DMS79 treated with DMSO at 0.1 percent for 48 hours (cell line): ENCODE measurements at regions not wholly inside any gene's neighbourhood (a gene's known extent, or its start where the extent isn't known, plus 50 kb on each side); places are given as distances from the start of the nearest gene placed in this dataset.
"Not testable (repeated sequence)": the region's sequence is repeated elsewhere in the genome, so short reads cannot be mapped to it uniquely, and the experiment has no call there.

Experiments used
- DNase-seq: peaks from one replicate; lab custom pipeline; 2025; lab: John Stamatoyannopoulos, UW

DNA sequence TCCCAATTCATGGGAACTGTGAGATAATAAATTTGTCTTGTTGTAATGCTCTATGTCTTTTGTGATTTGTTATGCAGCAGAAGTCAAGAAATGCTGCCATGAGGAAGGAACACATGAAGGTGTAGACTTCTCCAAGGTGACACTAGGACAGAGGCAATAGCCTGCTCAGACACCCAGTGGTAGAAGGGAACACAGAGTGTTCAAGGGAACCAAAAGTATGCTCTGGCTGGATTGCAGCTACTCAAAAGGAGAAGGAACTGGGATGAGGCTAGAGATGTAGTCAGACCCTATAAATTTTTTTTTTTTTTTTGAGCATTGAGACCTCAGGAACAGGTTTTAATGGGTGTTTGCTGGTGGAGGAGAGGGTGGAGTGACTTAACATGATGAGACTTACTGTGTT lies 232.5 kb downstream of the PARP8 start:
- no peak for DNase-seq

DNA sequence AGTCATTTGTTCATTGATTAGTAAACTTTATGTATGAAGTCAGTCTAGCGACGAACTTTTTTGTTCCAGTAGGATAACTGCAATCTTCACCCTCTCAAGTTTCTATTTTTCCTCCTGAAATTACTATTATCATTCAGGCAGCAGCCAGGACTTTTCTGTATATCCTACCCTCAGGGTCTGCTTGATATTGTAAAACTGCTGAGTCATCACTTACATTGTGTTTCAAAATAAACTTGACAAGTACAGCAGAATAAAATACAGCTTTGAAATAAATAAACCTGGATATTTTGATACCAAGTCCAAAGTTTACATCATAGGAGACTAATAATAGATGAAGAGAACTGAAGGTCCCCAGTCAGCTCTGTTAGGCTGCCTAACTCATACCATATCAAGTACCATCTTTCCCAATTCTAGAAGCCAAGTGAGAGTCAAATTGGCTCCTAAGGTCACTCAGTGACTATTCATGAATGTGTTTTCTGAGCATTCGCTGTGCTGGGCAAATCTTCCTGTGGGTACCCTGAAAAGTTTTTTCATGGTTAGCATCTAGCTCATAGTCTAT lies 234.6 kb downstream of the PARP8 start:
- DNase-seq = no peak

DNA sequence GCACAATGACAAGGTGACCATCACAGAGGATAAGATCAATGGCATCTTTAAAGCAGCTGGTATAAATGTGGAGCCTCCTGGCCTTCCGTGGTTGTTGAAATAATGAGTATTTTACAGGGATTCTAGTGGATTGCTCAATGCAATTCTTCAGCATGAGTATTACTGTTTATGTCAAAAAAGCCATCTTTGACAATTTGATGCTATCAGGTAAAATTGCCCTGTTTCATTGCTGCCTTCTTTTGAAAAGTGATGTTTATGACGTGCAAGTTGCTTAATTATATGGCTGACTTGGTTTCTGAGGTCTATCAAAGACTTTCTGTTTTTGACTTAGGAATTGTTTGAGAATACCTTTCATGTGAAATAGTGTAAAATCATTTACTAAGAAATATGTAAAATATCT lies 237.2 kb downstream of the PARP8 start:
- DNase-seq = no peak

DNA sequence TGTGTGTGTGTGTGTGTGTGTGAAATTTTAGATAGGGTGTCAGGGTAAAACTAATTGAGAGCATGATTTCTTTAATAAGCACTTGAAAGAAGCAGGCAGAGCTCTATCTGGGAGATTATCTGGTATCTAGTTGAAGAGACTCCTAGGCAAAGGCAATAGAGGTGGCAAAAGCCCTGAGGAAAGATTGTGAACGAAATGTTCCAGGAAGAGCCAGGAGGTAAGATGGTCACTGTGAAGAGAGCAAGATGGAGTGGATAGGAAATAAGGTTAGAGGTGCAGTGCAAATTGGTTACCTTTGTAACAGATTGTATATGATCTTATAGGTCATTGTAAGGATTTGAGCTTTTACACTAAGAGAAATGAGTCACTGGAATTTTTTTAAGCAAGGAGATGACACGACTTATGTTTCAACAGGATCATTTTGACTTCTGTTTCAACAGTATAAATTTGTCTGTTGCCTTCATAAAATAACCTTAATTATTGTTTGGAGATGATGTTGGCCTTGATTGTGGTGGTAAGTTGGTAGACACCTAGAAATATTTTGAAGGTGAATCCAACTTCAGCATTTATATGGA lies 239.6 kb downstream of the PARP8 start:
- DNase-seq = no peak

DNA sequence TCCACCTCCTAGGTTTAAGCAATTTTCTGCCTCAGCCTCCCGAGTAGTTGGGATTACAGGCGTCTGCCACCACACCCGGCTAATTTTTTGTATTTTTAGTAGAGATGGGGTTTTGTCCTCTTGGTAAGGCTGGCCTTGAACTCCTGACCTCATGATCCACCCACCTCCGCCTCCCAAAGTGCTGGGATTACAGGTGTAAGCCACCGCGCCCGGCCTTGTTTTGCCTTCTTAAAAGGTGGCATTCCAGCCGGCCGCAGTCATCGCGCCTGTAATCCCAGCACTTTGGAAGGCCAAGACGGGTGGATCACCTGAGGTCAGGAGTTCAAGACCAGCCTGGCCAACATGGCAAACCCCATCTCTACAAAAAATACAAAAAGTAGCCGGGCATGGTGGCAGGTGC lies 253.7 kb downstream of the PARP8 start:
- not testable (repeated sequence) for DNase-seq

DNA sequence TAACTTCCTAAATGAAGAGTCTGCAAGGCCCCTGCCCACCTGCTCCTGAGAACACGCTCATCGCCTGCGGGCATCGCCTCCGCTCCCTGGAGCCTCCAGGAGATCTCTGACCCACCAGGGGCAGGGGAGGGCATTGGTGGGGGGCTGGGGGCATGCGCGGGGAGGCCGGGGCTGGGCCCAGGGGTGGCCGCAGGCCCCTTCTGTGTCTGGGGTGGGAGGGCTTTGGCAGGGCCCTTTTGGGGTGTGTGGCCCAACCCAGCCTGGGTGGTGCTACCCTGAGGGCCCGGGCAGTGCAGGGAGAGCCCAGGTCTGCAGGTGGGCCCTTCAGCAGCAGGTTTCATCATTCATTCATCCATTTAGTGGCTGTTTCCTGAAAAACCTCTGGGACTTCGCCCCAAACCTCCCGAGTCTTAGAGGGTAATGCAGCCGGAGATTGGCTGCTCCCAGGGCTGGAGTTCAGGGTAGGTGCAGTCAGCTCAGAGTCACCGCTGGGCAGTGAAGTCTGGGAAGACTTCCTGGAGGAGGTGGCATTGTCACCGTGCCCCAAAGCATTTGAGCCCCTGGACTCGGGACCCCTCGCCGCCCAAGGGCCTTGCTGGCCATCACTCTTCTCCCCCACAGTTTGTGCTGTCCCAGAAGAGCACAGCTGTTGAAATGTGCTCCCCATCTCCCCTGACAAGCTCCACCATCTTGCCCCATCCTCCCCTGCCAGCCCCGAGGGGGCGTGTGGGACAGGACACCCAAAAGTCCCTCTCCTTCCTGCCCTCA lies 255.1 kb downstream of the PARP8 start:
- no peak for DNase-seq

DNA sequence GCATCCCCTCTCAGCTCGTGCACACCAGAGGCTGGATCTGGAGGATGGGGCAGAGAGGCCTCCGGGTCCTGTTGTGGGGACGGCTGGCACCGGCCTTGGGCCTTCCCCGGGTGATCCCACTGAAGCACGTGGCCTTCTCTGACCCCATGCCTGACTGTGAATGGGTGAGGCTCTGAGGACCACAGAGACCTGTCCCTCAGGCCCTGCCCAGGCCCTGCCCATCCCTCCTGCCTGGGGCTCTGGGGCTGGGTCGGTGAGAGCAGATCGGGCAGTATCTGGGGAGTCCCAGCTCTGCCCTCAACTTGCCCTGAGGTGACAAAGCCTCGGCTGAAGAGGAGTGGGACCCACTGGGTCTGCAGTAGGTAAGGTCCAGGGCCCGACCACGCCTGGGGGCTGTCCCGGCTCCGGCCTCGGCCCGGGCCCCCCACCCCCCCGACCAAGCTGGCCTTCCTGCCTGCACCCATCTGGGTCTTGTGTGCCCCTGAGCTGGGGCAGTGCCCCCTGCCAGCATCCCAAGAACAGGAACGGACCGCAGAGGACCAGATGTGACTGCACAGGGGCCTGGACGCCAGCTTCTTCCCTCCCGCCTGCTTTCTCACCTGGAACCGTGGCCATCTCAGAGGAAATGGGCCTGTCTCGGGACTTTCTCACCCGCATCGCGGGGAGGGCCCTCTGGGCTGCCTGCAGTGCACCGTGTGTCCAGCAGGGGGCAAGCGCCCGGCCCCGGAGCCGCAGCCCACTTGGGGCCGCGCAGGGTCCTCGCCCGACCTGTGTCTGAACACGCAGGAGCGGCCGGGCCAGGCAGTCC lies 255.9 kb downstream of the PARP8 start:
- not testable (repeated sequence) for DNase-seq

DNA sequence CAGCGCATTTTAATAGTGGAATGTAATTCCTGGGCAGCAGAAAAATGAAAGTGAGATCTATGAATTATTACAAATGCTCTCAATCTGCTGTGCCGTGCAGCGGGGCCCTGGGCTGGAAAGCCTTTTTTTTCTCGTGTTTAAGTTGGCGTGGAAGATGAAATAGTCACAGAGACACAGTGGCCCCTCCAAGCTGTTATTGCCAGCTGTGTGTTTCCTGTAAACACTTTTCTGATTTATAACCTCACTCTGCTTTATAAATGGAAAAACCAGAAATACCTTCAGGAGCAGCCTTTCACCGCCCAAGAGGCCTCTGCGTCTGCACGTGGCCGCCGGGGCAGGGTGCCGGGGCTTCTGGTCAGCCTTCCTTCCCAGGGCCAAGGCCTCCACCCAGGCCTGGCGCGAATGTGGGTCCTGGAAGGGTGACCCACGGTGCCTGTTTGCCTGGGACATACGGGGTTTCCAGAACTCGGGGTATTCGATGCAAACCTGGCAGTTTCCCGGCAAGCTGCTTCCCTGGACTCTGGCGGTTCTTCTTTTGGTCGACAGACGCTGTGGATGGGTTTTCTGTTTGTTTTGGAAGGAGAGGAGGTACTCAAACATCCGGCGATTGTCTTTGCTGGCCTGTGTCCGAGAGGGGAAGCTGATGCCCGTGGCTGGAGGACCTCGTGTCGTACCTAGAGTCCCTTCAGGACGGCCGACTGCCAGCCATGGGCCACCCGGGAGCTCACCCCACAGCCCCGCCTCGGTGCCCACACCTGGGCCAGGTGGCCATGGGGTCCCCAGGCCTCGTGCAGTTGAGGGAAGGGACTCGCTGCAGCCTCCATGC lies 256.7 kb downstream of the PARP8 start:
- DNase-seq = no peak

DNA sequence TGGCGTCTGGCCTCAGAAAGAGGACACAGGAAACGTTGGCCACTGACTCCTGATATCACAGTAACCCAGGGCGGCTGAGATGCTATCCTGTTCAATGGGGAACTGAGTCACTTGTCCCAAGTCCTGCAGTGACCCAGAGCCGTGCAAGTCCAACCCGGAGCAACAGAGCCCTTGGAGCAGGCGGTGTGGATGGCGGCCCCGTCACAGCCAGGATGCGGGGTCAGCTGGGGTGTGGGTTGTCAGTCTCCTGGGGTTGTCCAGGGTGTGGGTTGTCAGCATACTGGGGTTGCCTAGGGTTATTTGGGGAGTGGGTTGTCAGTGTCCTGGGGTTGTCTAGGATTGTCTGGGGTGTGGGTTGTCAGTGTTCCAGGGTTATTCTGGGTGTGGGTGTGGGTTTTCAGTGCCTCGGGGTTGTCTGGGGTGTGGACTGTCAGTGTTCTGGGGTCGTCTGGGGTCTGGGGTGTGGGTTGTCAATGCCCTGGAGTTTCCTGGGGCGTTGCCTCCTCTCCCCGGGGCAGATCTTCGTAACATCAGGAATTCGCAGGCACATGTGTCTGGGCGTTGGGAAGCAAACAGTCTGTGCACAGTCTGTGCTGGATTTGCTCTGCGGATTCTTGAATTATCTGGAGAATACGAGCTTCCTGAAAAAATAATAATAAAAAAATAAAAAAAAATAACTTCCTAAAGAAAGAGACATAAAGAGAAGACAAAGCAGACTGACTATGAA lies 257.5 kb downstream of the PARP8 start:
- DNase-seq = no peak

DNA sequence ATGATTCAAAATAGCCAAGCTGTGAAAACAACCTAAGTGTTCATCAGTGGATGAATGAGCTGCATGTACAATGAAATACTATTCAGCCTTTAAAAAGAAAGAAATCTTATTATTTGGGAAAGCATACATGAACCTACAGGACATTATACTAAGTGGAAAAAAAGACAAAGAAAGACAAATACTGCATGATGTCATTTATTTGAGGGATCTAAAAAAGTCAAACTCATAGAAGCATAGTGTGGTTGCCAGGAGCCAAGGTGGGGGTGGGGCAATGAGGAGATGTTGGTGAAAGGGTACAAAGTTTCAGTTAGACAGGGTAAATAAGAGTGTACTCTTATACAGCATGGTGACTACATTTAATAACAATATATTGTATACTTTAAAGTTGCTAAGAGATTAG lies 261.5 kb downstream of the PARP8 start:
- DNase-seq = no peak

DNA sequence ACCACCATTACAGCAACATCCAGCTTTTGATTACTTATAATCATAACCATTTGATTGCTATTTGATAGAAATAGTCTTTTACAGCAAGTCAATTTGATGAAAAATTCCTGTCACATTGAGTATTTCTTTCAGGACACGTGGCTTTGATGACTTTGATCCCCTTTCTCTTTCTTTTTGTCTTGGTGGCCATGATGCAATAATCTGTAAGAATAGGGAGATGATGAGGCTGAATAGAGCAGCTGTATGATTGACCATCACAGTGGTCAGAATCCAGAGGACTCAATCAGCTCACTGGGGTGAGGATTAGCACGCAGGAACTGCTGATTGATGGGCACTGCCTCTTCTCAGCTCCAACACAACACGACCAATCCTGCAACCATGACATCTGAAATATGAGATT lies 262.7 kb downstream of the PARP8 start:
- no peak for DNase-seq

DNA sequence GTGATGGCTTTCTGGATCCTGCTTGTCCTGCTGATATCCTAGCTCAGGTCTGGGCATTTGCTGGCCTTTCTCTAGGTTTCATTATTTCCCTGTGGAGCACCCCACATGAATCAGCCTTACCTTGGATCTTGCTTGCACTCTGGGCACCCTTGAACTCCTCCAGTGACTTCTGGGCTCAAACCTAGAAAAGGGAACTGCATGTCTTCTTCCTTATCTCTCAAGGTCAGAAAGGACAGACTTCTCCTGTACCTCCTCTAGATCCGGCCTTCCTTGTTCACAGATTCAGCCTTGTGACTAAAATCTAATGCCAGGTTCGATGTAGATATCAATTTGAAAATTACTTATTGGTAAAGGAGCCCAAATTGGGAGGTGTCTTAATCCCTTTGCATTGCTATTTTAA lies 267.9 kb downstream of the PARP8 start:
- no peak for DNase-seq

DNA sequence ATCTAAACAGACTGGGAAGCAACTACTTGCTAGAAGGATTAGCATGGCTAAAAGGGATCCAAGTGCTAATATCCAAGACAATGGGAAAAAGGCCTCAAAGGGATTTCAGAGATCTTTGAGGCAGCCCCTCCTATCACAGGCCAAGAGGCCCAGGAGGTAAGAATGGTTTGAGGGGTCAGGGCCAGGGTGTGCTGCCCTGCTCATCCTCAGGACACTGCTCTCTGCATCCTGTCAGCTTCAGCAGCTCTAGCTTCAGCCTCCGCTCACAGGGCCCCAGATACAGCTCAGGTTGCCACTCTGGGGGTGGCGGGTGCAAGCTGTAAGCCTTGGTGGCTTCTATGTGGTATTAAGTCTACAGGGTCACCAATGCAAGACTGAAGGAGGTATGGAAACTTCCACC lies 278.7 kb downstream of the PARP8 start:
- DNase-seq = no peak

DNA sequence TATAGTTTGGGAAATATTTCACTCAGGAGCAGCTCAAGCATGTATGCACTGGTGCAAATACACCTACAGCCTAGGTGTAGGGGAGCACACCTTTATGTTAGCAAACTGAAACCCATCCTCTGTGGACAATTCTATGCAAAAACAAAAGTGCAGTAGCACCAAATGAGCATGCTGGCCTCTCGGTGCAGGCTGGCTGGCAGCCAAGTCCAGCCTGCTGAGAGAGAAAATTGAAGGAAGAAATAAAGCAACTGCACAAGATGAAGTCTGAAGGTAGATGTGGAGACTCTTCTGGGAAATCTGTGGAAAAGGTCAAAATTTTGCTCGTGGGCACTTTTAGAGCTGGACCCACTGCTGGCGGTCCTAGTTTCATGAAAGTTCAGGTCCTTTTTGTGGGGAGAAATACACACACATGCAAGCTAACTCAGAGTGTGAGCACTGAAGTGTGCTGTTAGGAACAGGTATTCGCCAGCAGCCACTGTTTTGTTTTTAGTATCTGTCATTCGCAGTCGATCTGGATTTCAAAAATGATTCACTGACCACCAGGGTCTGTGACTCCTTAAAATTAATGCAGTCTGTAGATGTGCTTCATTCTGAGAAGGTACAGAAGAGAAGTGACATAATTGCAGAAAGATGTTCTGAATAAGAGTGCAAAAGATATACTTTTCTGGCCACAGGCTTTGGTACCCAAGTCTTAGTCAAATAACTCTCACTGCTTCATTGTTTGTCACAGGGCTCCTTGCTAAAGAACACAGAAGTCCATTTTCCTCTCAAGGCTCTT lies 281.7 kb downstream of the PARP8 start:
- DNase-seq = peak; percentile 52

DNA sequence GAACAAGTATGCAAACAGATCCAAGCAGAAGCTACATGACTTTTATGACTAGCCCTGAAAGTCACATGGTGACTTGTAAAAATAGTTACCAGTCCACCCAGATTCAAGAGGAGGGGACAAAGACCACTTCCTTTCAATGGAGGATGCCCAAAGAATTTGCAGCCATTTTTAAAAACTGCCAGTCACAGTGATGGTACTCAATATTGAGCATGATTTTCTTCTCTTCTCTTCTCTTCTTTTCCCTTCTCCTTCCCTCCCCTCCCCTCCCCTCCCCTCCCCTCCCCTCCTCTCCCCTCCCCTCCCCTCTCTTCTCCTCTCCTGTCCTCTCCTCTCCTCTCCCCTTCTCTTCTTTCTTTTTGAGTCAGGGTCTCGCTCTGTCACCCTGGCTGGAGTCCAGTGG lies 286.9 kb downstream of the PARP8 start:
- DNase-seq = no peak

DNA sequence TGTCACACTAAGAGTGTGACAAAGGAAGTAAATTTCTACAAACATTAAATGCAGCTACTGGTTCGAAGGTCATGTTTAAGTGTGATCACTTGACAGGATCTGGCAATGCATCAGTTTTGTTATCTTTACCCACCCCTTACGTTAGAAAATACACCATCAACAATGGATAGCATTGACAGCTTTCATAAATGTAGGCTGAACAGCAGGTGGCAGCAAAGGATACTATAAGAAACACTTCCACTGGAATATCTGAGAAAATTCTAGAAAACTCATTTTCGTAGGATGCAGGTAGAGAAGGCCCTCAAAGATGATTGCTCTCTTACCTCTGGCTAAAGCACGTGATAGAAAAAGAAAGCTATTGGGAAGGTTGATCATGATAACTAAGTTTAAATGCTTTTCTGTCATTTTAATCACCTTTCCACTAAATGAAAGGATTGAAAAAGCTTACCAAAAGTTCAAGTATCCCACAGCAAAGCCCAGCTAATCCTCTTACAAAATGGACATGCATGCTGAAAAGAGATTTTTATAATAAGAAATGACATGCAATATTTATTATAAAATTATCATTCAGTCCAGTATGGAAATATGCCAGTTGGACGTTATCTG lies 292.5 kb downstream of the PARP8 start:
- DNase-seq = peak; percentile 38

DNA sequence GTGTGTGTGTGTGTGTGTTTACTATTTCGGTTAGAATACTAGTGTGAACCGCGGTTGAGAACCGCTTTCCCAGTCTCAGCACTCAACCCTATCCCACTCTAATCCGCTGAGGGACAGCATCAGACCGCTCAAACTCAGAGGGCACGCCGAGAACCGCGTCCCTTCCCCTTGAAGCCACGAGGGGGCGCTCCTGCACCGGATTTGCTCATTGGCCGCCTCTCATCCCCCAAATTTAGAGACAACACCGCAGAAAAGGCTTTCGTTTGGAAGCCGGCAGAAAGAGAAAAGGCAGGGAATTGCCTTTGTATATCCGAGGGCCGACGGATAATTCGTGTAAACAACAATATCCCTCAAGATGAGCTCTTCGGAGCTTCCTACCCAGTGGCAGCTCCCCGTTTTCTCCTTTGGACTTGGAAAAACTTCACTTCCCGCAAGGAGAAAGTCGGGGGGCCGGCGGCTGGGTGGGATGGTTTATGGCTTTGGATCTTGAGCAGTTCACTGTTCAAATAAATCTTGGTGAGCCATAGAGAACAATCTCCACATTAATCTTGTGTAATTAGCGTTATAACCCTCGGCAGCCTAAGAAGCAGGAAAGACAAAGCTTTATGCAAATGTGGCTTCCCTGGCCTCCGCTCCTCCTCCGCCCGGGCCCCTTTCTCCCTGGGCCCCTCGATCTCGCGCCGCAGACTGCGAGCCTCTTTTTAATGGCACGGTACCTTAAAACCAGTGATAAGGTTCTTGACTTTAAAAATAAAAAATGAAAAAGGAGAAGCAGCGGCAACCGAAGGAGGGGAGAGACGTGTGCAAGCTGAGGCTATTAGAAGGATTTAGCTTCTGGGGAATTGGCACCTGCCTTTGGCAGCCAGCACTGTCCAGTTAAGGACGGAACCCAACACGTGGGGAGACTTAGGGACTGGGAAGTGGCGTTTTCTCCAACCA lies 296.8 kb downstream of the PARP8 start:
- DNase-seq = peak; percentile 86

DNA sequence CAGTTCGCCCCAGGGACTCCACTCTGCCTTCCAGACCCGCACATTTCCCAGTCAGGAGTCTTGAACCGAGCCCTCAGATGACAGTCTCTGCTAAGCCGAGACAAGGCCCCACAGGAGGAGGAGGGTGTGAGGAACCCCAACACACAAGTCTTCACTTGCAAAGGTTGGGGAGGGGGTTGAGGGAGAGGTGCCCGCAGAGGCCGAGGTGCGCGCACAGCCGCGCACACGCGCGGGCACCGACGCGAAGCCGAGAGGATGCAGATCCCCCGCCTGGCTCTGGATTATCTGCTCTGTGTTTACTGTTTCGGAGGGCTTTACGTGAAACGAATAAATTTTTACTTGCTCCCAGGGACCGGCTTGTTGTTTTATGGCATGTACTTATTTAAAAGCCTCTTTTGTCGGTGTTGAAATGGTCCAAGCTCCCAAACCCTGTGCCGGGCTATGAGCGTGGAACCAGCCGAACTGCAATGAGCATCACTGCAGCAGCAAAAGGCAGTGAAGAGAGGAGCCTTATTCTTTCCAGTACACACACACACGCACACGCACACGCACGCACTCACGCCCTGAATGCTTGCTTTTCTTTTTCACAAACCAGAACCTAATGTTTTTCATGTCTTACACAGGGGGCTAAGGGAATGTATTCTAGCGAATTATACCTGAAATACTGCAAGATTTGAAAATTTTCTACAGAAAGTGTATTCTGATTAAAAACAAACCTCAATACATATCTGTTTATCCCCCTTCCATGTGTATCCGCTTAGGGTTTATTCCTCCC lies 297.7 kb downstream of the PARP8 start:
- DNase-seq = peak; percentile 75
